Fibroblast of the aortic adventitia (primary cell): ENCODE measurements at regions not wholly inside any gene's neighbourhood (a gene's known extent, or its start where the extent isn't known, plus 50 kb on each side); places are given as distances from the start of the nearest gene placed in this dataset. TPM values are rescaled to one million over a fixed set of nuclear protein-coding genes. Genes with fewer than 3 reads are reported as not detected.

Source experiments
- DNase-seq: peaks from one replicate; pipeline ENCODE4 v3.0.0-alpha.2; 2010; ENCODE audit warnings: low read depth
- H3K4me3 ChIP-seq: 2 replicates; pipeline ENCODE4 v1.5.1; 2011; ENCODE audit warnings: low read depth, mild to moderate bottlenecking, control low read depth, low read length, moderate library complexity
- CTCF ChIP-seq: IDR thresholded peaks from 2 replicates; pipeline ENCODE4 v1.5.1; 2011; ENCODE audit warnings: mild to moderate bottlenecking, low read length, control low read depth, inconsistent platforms; ENCODE audit not compliant: insufficient read depth
- small RNA-seq: library from RNA; depleted of rRNA; stranded (forward); fragments of <200 nt; gene quantifications from one replicate; pipeline ENCODE3, GENCODE V24; 2012

- H3K4me3 ChIP-seq: no peak overlapping the region
- no peak for TF ChIP-seq CTCF
- DNase-seq: no peak
Observed at GRCh38 chr2:184540246-184540789, 58.0 kb upstream of the ZNF804A start.

GRCh38 chr2:184541591-184541990 is 56.7 kb upstream of the ZNF804A start:
- DNase-seq: no peak
- H3K4me3 ChIP-seq: no peak overlapping the region
- no peak for TF ChIP-seq CTCF

- no peak for DNase-seq
- TF ChIP-seq CTCF: no peak
- no peak overlapping the region for H3K4me3 ChIP-seq
Observed at GRCh38 chr2:184543832-184544231, 54.5 kb upstream of the ZNF804A start.

Small RNA genes lying in the stretch of these regions (small RNA-seq; reads per million reads assigned to genes)
- gene MIR548AE1: not detected
